Prostate gland (tissue), 2 donors: ENCODE measurements at regions not wholly inside any gene's neighbourhood (a gene's known extent, or its start where the extent isn't known, plus 50 kb on each side); places are given as distances from the start of the nearest gene placed in this dataset.

Source experiments
- CTCF ChIP-seq, 4 experiments: fragments of 200-600 bp in 2 of 4; fragments of 450-650 bp in 2 of 4; sonication (generic) in 2 of 4; IDR thresholded peaks; 1 replicate in 3 of 4; 2 replicates in 1 of 4; pipeline ENCODE4 v1.5.1; 2016 to 2019; ENCODE audit warnings: antibody characterized with exemption in 4 of 4, mild to moderate bottlenecking in 2 of 4, moderate library complexity in 2 of 4
- POLR2A ChIP-seq: fragments of 450-650 bp; IDR thresholded peaks from one replicate; pipeline ENCODE4 v1.6.1; 2016; ENCODE audit warnings: antibody characterized with exemption, mild to moderate bottlenecking
- POLR2AphosphoS5 ChIP-seq: sonication (generic); formaldehyde crosslinking; IDR thresholded peaks from one replicate; pipeline ENCODE4 v1.6.1; 2017; ENCODE audit warnings: antibody characterized with exemption

GRCh38 chr5:60312098-60312497 is 387.9 kb downstream of the DEPDC1B start:
- TF ChIP-seq POLR2A (no peak), CTCF (IDR thresholded peaks at IDR 0.05) (no peak), POLR2AphosphoS5 (no peak)
